22Rv1 (cell line): ENCODE measurements at regions not wholly inside any gene's neighbourhood (a gene's known extent, or its start where the extent isn't known, plus 50 kb on each side); places are given as distances from the start of the nearest gene placed in this dataset.

Experiments used
- CTCF ChIP-seq: fragments of 450-650 bp; IDR thresholded peaks from 2 replicates; pipeline ENCODE4 v1.5.1; 2017; ENCODE audit warnings: mild to moderate bottlenecking
- ZFX ChIP-seq: fragments of 450-650 bp; IDR thresholded peaks from 2 replicates; pipeline ENCODE4 v1.6.1; 2017; ENCODE audit warnings: antibody characterized with exemption, borderline replicate concordance

- no peak for TF ChIP-seq CTCF
- TF ChIP-seq ZFX = no peak
Measured at GRCh38 chr7:67478066-67478465, 481.4 kb downstream of the TYW1 start.
